ENCODE measurements at regions not wholly inside any gene's neighbourhood (a gene's known extent, or its start where the extent isn't known, plus 50 kb on each side); places are given as distances from the start of the nearest gene placed in this dataset.

- peaks cover 0 to 2% of the 10 kb centered on the region in 2 experiments; a peak in 1 of 4 replicates for H3K4me1 ChIP-seq (ENCODE audit: control insufficient read depth in 1 of 2, insufficient read depth in 2 of 2, low read depth in 1 of 2, low read length in 1 of 2)
- no peak overlapping the region for H2AFZ ChIP-seq (ENCODE audit: low read depth)
- H3K79me2 ChIP-seq (ENCODE audit: insufficient read depth), result no peaks in the 10 kb centered on the region
- H3K9me2 ChIP-seq, result no peaks in the 10 kb centered on the region
- no peak for TF ChIP-seq YY1 (IDR thresholded peaks at IDR 0.05; ENCODE audit: low read depth)
- TF ChIP-seq FOSL2 (IDR thresholded peaks at IDR 0.05; ENCODE audit: borderline replicate concordance, low read depth), result no peak
- TF ChIP-seq POLR2AphosphoS5 (IDR thresholded peaks at IDR 0.05; ENCODE audit: low read depth, low read length), result no peak
- TF ChIP-seq SMC3 (IDR thresholded peaks at IDR 0.05; ENCODE audit: low read depth, low read length), result no peak
- TF ChIP-seq RFX5 (IDR thresholded peaks at IDR 0.05; ENCODE audit: low read length), result no peak
- TF ChIP-seq NFIC (IDR thresholded peaks at IDR 0.05; ENCODE audit: borderline replicate concordance), result no peak
- TF ChIP-seq FOXJ3 (CRISPR knock-in tag; IDR thresholded peaks at IDR 0.05), result no peak
- H3K4me3 ChIP-seq (ENCODE audit: low read depth in 2 of 2, low read length in 1 of 2), result no peak overlapping the region
- H3K27ac ChIP-seq (ENCODE audit: low read depth in 2 of 2, low read length in 1 of 2), result no peak overlapping the region
- POLR2A ChIA-PET, result no interaction called here
- CTCF ChIA-PET, result no interaction called here
- H3K4me2 ChIP-seq, result no peak overlapping the region
- H3K27me3 ChIP-seq (ENCODE audit: insufficient read depth), result peaks cover 5% of the 10 kb centered on the region; the same call in 1 of the 2 replicates
- H3K9ac ChIP-seq, result no peak overlapping the region
- 10% methylated on average over 2 of the region's 2 CpGs for WGBS (ENCODE audit: low lambda C conversion rate)
- H4K20me1 ChIP-seq (ENCODE audit: insufficient read depth), result no peaks in the 10 kb centered on the region
- DNase-seq, result no peak
- no peaks in the 10 kb centered on the region for H3K9me3 ChIP-seq
- no peaks in the 10 kb centered on the region for H3K36me3 ChIP-seq (replicated peaks in 1 of 2; ENCODE audit: control insufficient read depth in 1 of 2, insufficient read depth in 2 of 2, low read length in 1 of 2)
- no peaks in the 10 kb centered on the region for H3F3A ChIP-seq (replicated peaks; ENCODE audit: insufficient read depth)
These were observed 532.2 kb downstream of the MID1IP1 start for GRCh38 chrX:39333451-39333850.

GRCh38 chrX:39335513-39336235 lies 534.4 kb downstream of the MID1IP1 start:
- Histone ChIP-seq H3K36me3 (replicated peaks in 1 of 2; ENCODE audit: control insufficient read depth in 1 of 2, insufficient read depth in 2 of 2, low read length in 1 of 2) (no peaks in the 10 kb centered on the region), H3K9me3 (no peaks in the 10 kb centered on the region), H3K4me2 (no peak overlapping the region), H4K20me1 (ENCODE audit: insufficient read depth) (no peaks in the 10 kb centered on the region), H3K9ac (no peak overlapping the region), H3K79me2 (ENCODE audit: insufficient read depth) (no peaks in the 10 kb centered on the region), H2AFZ (ENCODE audit: low read depth) (no peak overlapping the region), H3K9me2 (no peaks in the 10 kb centered on the region), H3K27ac (ENCODE audit: low read depth in 2 of 2, low read length in 1 of 2) (no peak overlapping the region), H3F3A (replicated peaks; ENCODE audit: insufficient read depth) (no peaks in the 10 kb centered on the region), H3K4me1 (ENCODE audit: control insufficient read depth in 1 of 2, insufficient read depth in 2 of 2, low read depth in 1 of 2, low read length in 1 of 2) (peaks cover 0 to 2% of the 10 kb centered on the region in 2 experiments; a peak in 1 of 4 replicates), H3K27me3 (ENCODE audit: insufficient read depth) (peaks cover 5% of the 10 kb centered on the region; the same call in 1 of the 2 replicates), H3K4me3 (ENCODE audit: low read depth in 2 of 2, low read length in 1 of 2) (no peak overlapping the region)
- ChIA-PET CTCF (interaction anchor here (1.7 kb wide), 1 partner anchor 183 kb away, joined by 3 read pairs; no protein-coding TSS in a partner anchor), POLR2A (no interaction called here)
- whole genome bisulfite sequencing (ENCODE audit: low lambda C conversion rate), result 14% methylated on average over 6 of the region's 6 CpGs
- no peak for TF ChIP-seq GATA2 (CRISPR knock-in tag; IDR thresholded peaks at IDR 0.05)
- no peak for TF ChIP-seq RAD21 (IDR thresholded peaks at IDR 0.05; ENCODE audit: low read length)
- TF ChIP-seq FOSL2 (IDR thresholded peaks at IDR 0.05; ENCODE audit: borderline replicate concordance, low read depth), result no peak
- no peak for TF ChIP-seq IRF3 (IDR thresholded peaks at IDR 0.05; ENCODE audit: low read depth, low read length)
- TF ChIP-seq SIN3A (IDR thresholded peaks at IDR 0.05; ENCODE audit: borderline replicate concordance, low read depth, low read length), result no peak
- TF ChIP-seq NRF1 (IDR thresholded peaks at IDR 0.05; ENCODE audit: low read depth, low read length), result no peak
- TF ChIP-seq PBX3 (IDR thresholded peaks at IDR 0.05), result no peak
- TF ChIP-seq MEF2A (IDR thresholded peaks at IDR 0.05; ENCODE audit: borderline replicate concordance, low read depth), result no peak
- TF ChIP-seq GABPA (IDR thresholded peaks at IDR 0.05; ENCODE audit: low read depth), result no peak
- no peak for TF ChIP-seq TEAD4 (IDR thresholded peaks at IDR 0.05; ENCODE audit: borderline replicate concordance, insufficient read depth)
- no peak for TF ChIP-seq FOXM1 (IDR thresholded peaks at IDR 0.05; ENCODE audit: low read depth)
- TF ChIP-seq JUND (IDR thresholded peaks at IDR 0.05), result no peak
- no peak for TF ChIP-seq REST (IDR thresholded peaks at IDR 0.05; ENCODE audit: low read depth, low read length)
- TF ChIP-seq USF1 (IDR thresholded peaks at IDR 0.05; ENCODE audit: borderline replicate concordance, low read depth), result no peak
- no peak for TF ChIP-seq ELF1 (IDR thresholded peaks at IDR 0.05)
- TF ChIP-seq RCOR1 (IDR thresholded peaks at IDR 0.05; ENCODE audit: low read length), result no peak
- TF ChIP-seq POLR2AphosphoS5 (IDR thresholded peaks at IDR 0.05; ENCODE audit: low read depth, low read length), result no peak
- TF ChIP-seq RXRA (IDR thresholded peaks at IDR 0.05; ENCODE audit: borderline replicate concordance, low read depth), result no peak
- DNase-seq, result no peak
